HCT116 (cell line): ENCODE measurements at regions not wholly inside any gene's neighbourhood (a gene's known extent, or its start where the extent isn't known, plus 50 kb on each side); places are given as distances from the start of the nearest gene placed in this dataset.

ENCODE experiments used
- ATAC-seq: fragments of 200-7000 bp; cut with Tn5 transposase; 2 replicates; pipeline ENCODE4 v1.9.1; 2020; ENCODE audit warnings: mild to moderate bottlenecking, moderate library complexity
- BruUV-seq: library from RNA; stranded (reverse); fragments of 400-500 nt; replicated peaks from 2 replicates; lab custom pipeline; 2021; lab: Mats Ljungman, UMichigan
- CTCF ChIA-PET: fragments of 300-600 bp; sonication (Branson Sonifier 250); formaldehyde crosslinking; loops from one replicate; lab custom pipeline; 2021; ENCODE audit warnings: antibody characterized with exemption; lab: Charles Lee
- POLR2A ChIA-PET: fragments of 300-600, 350-600 bp; sonication (Branson Sonifier 250); formaldehyde crosslinking; loops from one replicate; lab custom pipeline; 2021; ENCODE audit warnings: antibody characterized with exemption; lab: Charles Lee
- RAD21 ChIA-PET, 2 experiments: fragments of 300-600 bp; sonication (Branson Sonifier 250); formaldehyde crosslinking; loops; one replicate each; lab custom pipeline; 2023; ENCODE audit warnings: low total read pairs in 2 of 2; ENCODE audit not compliant: uncharacterized antibody in 2 of 2, unreplicated experiment in 2 of 2, low non-redundant PET in 1 of 2; lab: Charles Lee
- DNase-seq: peaks from one replicate; pipeline ENCODE4 v3.0.0-alpha.2; 2010; ENCODE audit warnings: low read depth, low spot score
- H2AFZ ChIP-seq: fragments of 200-600 bp; shearing (Covaris generic), sonication (generic); 2 replicates; pipeline ENCODE4 v1.6.1; 2017; ENCODE audit warnings: low read depth, mixed run types, mixed read lengths, antibody characterized with exemption, low read length; ENCODE audit not compliant: poor library complexity, severe bottlenecking
- H3K27ac ChIP-seq: 2 replicates; pipeline ENCODE4 v1.5.1; 2012; ENCODE audit warnings: low read depth, low read length
- H3K27me3 ChIP-seq: fragments of 200-600 bp; sonication (generic); 2 replicates; pipeline ENCODE4 v1.6.1; 2016; ENCODE audit warnings: mixed run types, low read length, mixed read lengths; ENCODE audit not compliant: insufficient read depth
- H3K36me3 ChIP-seq, 2 experiments: fragments of 200-500 bp in 1 of 2; fragments of 200-600 bp in 1 of 2; sonication (Bioruptor generic) in 1 of 2; sonication (generic) in 1 of 2; 2 replicates each; pipeline versions ENCODE4 v1.5.1 to v1.6.1; 2014 to 2016; ENCODE audit warnings: low read length in 2 of 2, inconsistent platforms in 1 of 2, mixed read lengths in 1 of 2, mixed run types in 1 of 2; ENCODE audit not compliant: insufficient read depth in 2 of 2, control insufficient read depth in 1 of 2
- H3K4me1 ChIP-seq, 2 experiments: fragments of 200-600 bp in 1 of 2; sonication (generic) in 1 of 2; 2 replicates each; pipeline versions ENCODE4 v1.5.1 to v1.6.1; 2012 to 2017; ENCODE audit warnings: low read length in 2 of 2, inconsistent platforms in 1 of 2, mild to moderate bottlenecking in 1 of 2, mixed read lengths in 1 of 2, mixed run types in 1 of 2, moderate library complexity in 1 of 2; ENCODE audit not compliant: insufficient read depth in 2 of 2, control insufficient read depth in 1 of 2
- H3K4me2 ChIP-seq: fragments of 200-600 bp; sonication (generic); 2 replicates; pipeline ENCODE4 v1.6.1; 2017; ENCODE audit warnings: mixed run types, low read length, mixed read lengths
- H3K4me3 ChIP-seq, 2 experiments: fragments of 200-600 bp in 1 of 2; sonication (generic) in 1 of 2; replicated peaks in 1 of 2; 2 replicates each; pipeline ENCODE4 v1.5.1; 2011 to 2016; ENCODE audit warnings: low read length in 2 of 2, control low read depth in 1 of 2, low read depth in 1 of 2, mild to moderate bottlenecking in 1 of 2, mixed read lengths in 1 of 2, mixed run types in 1 of 2
- H3K79me2 ChIP-seq: fragments of 200-600 bp; sonication (generic); 2 replicates; pipeline ENCODE4 v1.6.1; 2017; ENCODE audit warnings: mild to moderate bottlenecking, mixed run types, low read length, moderate library complexity, mixed read lengths; ENCODE audit not compliant: insufficient read depth
- H3K9ac ChIP-seq: fragments of 200-600 bp; sonication (generic); 2 replicates; pipeline ENCODE4 v1.6.1; 2016; ENCODE audit warnings: low read length, mixed read lengths
- H3K9me2 ChIP-seq: fragments of 200-600 bp; sonication (generic), shearing (Covaris generic); 2 replicates; pipeline ENCODE4 v1.6.1; 2017; ENCODE audit warnings: mixed run types, mild to moderate bottlenecking, moderate library complexity; ENCODE audit not compliant: insufficient read depth
- H3K9me3 ChIP-seq, 2 experiments: fragments of 200-500 bp in 1 of 2; fragments of 200-600 bp in 1 of 2; sonication (Bioruptor generic) in 1 of 2; sonication (generic) in 1 of 2; 2 replicates each; pipeline ENCODE4 v1.6.1; 2014 to 2017; ENCODE audit warnings: low read length in 2 of 2, mixed read lengths in 2 of 2, inconsistent platforms in 1 of 2, low read depth in 1 of 2, mild to moderate bottlenecking in 1 of 2, mixed run types in 1 of 2, moderate library complexity in 1 of 2; ENCODE audit not compliant: control insufficient read depth in 1 of 2, insufficient read depth in 1 of 2
- H4K20me1 ChIP-seq: fragments of 200-600 bp; sonication (generic), shearing (Covaris generic); 2 replicates; pipeline ENCODE4 v1.6.1; 2017; ENCODE audit warnings: mixed run types, mild to moderate bottlenecking, moderate library complexity; ENCODE audit not compliant: insufficient read depth
- CBX3 ChIP-seq: IDR thresholded peaks from 2 replicates; pipeline ENCODE4 v1.6.1; 2012; ENCODE audit warnings: low read depth
- CEBPB ChIP-seq: IDR thresholded peaks from 2 replicates; pipeline ENCODE4 v1.6.1; 2012; ENCODE audit warnings: low read depth
- CTCF ChIP-seq, 3 experiments: fragments of 200-600 bp in 1 of 3; sonication (generic) in 1 of 3; IDR thresholded peaks in 2 of 3; conservative IDR thresholded peaks in 1 of 3; 2 replicates each; pipeline ENCODE4 v1.5.1; 2012 to 2017; ENCODE audit warnings: low read depth in 2 of 3, low read length in 2 of 3, antibody characterized with exemption in 1 of 3, borderline replicate concordance in 1 of 3, control low read depth in 1 of 3, mild to moderate bottlenecking in 1 of 3, mixed read lengths in 1 of 3, mixed run types in 1 of 3, moderate library complexity in 1 of 3; ENCODE audit not compliant: insufficient read depth in 1 of 3
- EGR1 ChIP-seq: IDR thresholded peaks from 2 replicates; pipeline ENCODE4 v1.6.1; 2012; ENCODE audit warnings: low read depth
- ELF1 ChIP-seq: IDR thresholded peaks from 2 replicates; pipeline ENCODE4 v1.6.1; 2012; ENCODE audit warnings: low read depth, borderline replicate concordance
- EZH2 ChIP-seq: fragments of 200-600 bp; sonication (generic); IDR thresholded peaks from 2 replicates; pipeline ENCODE4 v1.6.1; 2017; ENCODE audit warnings: antibody characterized with exemption, mixed run types
- EZH2phosphoT487 ChIP-seq: fragments of 200-600 bp; IDR thresholded peaks from 2 replicates; pipeline ENCODE4 v1.6.1; 2018; ENCODE audit warnings: antibody characterized with exemption, borderline replicate concordance
- FOSL1 ChIP-seq: IDR thresholded peaks from 2 replicates; pipeline ENCODE4 v1.6.1; 2012; ENCODE audit warnings: low read depth
- POLR2A ChIP-seq: IDR thresholded peaks from 2 replicates; pipeline ENCODE4 v1.7.0; 2011; ENCODE audit warnings: borderline replicate concordance; ENCODE audit not compliant: insufficient read depth, insufficient read length; ENCODE audit errors: extremely low read depth
- POLR2AphosphoS5 ChIP-seq: IDR thresholded peaks from 2 replicates; pipeline ENCODE4 v1.6.1; 2011; ENCODE audit warnings: mild to moderate bottlenecking, low read depth, low read length, moderate library complexity
- RAD21 ChIP-seq: IDR thresholded peaks from 2 replicates; pipeline ENCODE4 v1.6.1; 2012; ENCODE audit warnings: low read depth, mild to moderate bottlenecking
- REST ChIP-seq: IDR thresholded peaks from 2 replicates; pipeline ENCODE4 v1.6.1; 2012; ENCODE audit warnings: low read depth
- SIN3A ChIP-seq: IDR thresholded peaks from 2 replicates; pipeline ENCODE4 v1.6.1; 2012; ENCODE audit warnings: low read depth
- SP1 ChIP-seq: IDR thresholded peaks from 2 replicates; pipeline ENCODE4 v1.6.1; 2012; ENCODE audit warnings: low read depth
- SRF ChIP-seq: IDR thresholded peaks from 2 replicates; pipeline ENCODE4 v1.6.1; 2012; ENCODE audit warnings: low read depth
- YY1 ChIP-seq: IDR thresholded peaks from 2 replicates; pipeline ENCODE4 v1.6.1; 2011; ENCODE audit warnings: low read length, low read depth, moderate library complexity, mild to moderate bottlenecking; ENCODE audit not compliant: insufficient replicate concordance; ENCODE audit errors: extremely low read depth
- ZFX ChIP-seq: fragments of 450-650 bp; IDR thresholded peaks from 2 replicates; pipeline ENCODE4 v1.6.1; 2017
- intact Hi-C: fragments of 100-400 bp; cut with micrococcal nuclease; formaldehyde crosslinking; loops from 2 replicates; pipeline ENCODE4 v1.10.0; 2022

- TF ChIP-seq SIN3A (no peak), YY1 (no peak)
- Histone ChIP-seq H3K79me2 (no peaks in the 10 kb centered on the region), H4K20me1 (no peaks in the 10 kb centered on the region), H3K27ac (no peak overlapping the region), H3K4me2 (no peak overlapping the region), H3K9ac (no peak overlapping the region), H3K27me3 (no peaks in the 10 kb centered on the region), H3K4me1 (no peaks in the 10 kb centered on the region), H3K4me3 (no peak overlapping the region), H2AFZ (no peak overlapping the region), H3K9me2 (no peaks in the 10 kb centered on the region), H3K36me3 (no peaks in the 10 kb centered on the region), H3K9me3 (peaks cover 15 to 31% of the 10 kb centered on the region in 2 experiments; a peak in 3 of 4 replicates)
- DNase-seq (no peak), ATAC-seq (no peak)
- POLR2A ChIA-PET = no interaction called here
- CTCF ChIA-PET = no interaction called here
- intact Hi-C loops = no loop called here
- RAD21 ChIA-PET = no interaction called here
- BruUV-seq = no TSS peak
These were observed 1350.8 kb downstream of the OLFM4 start for GRCh38 chr13:54379461-54379860.

DNA sequence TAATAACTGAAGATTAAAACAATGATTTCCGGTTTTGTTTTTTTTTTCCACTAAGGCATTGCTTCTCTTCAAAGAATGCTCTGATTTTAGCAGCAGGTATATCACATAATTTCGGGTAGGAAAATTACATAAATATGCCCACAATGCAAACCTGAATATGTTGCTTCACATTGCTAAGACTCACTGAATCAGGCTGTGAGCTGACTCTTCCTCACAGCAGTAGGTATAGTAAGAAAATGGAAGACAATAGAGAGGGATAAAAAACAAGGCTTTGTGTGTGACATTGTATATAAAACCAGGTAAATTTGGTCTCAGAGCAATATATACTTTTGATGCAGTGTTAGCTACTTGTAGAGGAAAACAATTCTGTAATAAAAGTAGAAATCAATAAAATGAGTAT is 1355.0 kb downstream of the OLFM4 start:
- no peaks in the 10 kb centered on the region for H4K20me1 ChIP-seq
- intact Hi-C loops = loop anchor here (10.0 kb wide), 1 partner anchor 119 kb away; no protein-coding TSS in a partner anchor
- no peak overlapping the region for H3K9ac ChIP-seq
- no peak overlapping the region for H3K4me2 ChIP-seq
- POLR2A ChIA-PET = no interaction called here
- no peaks in the 10 kb centered on the region for H3K4me1 ChIP-seq
- peaks cover 19 to 29% of the 10 kb centered on the region in 2 experiments; a peak in 3 of 4 replicates for H3K9me3 ChIP-seq
- H3K79me2 ChIP-seq = no peaks in the 10 kb centered on the region
- no peaks in the 10 kb centered on the region for H3K27me3 ChIP-seq
- no peaks in the 10 kb centered on the region for H3K36me3 ChIP-seq
- H3K4me3 ChIP-seq = no peak overlapping the region
- no peak overlapping the region for H3K27ac ChIP-seq
- BruUV-seq = no TSS peak
- no peak overlapping the region for H2AFZ ChIP-seq
- no peak for DNase-seq
- RAD21 ChIA-PET = no interaction called here
- TF ChIP-seq FOSL1 (no peak), ELF1 (no peak), ZFX (no peak), CEBPB (no peak), SRF (no peak), CTCF (IDR thresholded peaks at IDR 0.05 in 2 of 3, conservative IDR thresholded peaks at IDR 0.05 in 1 of 3; ENCODE audit: borderline replicate concordance in 1 of 3, insufficient read depth in 1 of 3, low read depth in 2 of 3, low read length in 2 of 3) (no peak), RAD21 (no peak), SP1 (no peak), YY1 (no peak), SIN3A (no peak), CBX3 (no peak), EGR1 (no peak), EZH2 (no peak), POLR2AphosphoS5 (no peak), POLR2A (no peak), REST (no peak), EZH2phosphoT487 (no peak)
- CTCF ChIA-PET = no interaction called here
- H3K9me2 ChIP-seq = no peaks in the 10 kb centered on the region
- no peak for ATAC-seq
